ENCODE measurements at regions not wholly inside any gene's neighbourhood (a gene's known extent, or its start where the extent isn't known, plus 50 kb on each side); places are given as distances from the start of the nearest gene placed in this dataset.

- TF ChIP-seq, protein P1, sequence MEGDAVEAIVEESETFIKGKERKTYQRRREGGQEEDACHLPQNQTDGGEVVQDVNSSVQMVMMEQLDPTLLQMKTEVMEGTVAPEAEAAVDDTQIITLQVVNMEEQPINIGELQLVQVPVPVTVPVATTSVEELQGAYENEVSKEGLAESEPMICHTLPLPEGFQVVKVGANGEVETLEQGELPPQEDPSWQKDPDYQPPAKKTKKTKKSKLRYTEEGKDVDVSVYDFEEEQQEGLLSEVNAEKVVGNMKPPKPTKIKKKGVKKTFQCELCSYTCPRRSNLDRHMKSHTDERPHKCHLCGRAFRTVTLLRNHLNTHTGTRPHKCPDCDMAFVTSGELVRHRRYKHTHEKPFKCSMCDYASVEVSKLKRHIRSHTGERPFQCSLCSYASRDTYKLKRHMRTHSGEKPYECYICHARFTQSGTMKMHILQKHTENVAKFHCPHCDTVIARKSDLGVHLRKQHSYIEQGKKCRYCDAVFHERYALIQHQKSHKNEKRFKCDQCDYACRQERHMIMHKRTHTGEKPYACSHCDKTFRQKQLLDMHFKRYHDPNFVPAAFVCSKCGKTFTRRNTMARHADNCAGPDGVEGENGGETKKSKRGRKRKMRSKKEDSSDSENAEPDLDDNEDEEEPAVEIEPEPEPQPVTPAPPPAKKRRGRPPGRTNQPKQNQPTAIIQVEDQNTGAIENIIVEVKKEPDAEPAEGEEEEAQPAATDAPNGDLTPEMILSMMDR (IDR thresholded peaks at IDR 0.05) = no peak
- no peak for TF ChIP-seq POLR2A (IDR thresholded peaks at IDR 0.05)
Observed at GRCh38 chr10:4276151-4276550, 491.1 kb upstream of the KLF6 start.

Data from testis (tissue), 2 donors.